Adrenal gland (tissue), 9 donors: ENCODE measurements at regions not wholly inside any gene's neighbourhood (a gene's known extent, or its start where the extent isn't known, plus 50 kb on each side); places are given as distances from the start of the nearest gene placed in this dataset.

Experiments used
- DNase-seq, 7 donors: peaks; one replicate each; pipeline ENCODE4 v3.0.0-alpha.2; 2019 to 2020
- H3K27ac ChIP-seq, 5 donors: fragments of 200-600 bp; sonication (generic) in 4 of 5; 1 replicate in 3 of 5; 2 replicates in 2 of 5; pipeline versions ENCODE4 v1.5.1 to v1.8.0; 2016 to 2020; ENCODE audit warnings: mild to moderate bottlenecking in 1 of 5
- H3K27me3 ChIP-seq: fragments of 200-600 bp; 2 replicates; pipeline ENCODE4 v1.8.0; 2021
- H3K36me3 ChIP-seq, 2 donors: fragments of 200-600 bp; replicated peaks in 1 of 2; 1 replicate in 1 of 2; 2 replicates in 1 of 2; pipeline versions ENCODE4 v1.5.1 to v1.8.0; 2018 to 2022
- H3K4me1 ChIP-seq, 2 donors: fragments of 200-600 bp; replicated peaks in 1 of 2; 1 replicate in 1 of 2; 2 replicates in 1 of 2; pipeline versions ENCODE4 v1.5.1 to v1.8.0; 2018 to 2021
- H3K4me3 ChIP-seq, 4 donors: fragments of 200-600 bp; sonication (generic) in 3 of 4; one replicate each; pipeline ENCODE4 v1.5.1; 2016 to 2018
- H3K9me3 ChIP-seq, 3 donors: fragments of 200-600 bp; sonication (generic) in 1 of 3; replicated peaks in 1 of 3; 1 replicate in 2 of 3; 2 replicates in 1 of 3; pipeline versions ENCODE4 v1.5.1 to v1.8.0; 2016 to 2021
- CTCF ChIP-seq, 6 experiments: fragments of 450-650 bp in 4 of 6; fragments of 200-600 bp in 2 of 6; sonication (generic) in 1 of 6; IDR thresholded peaks; 1 replicate in 5 of 6; 2 replicates in 1 of 6; pipeline versions ENCODE4 v1.5.1 to v1.8.0; 2016 to 2021; ENCODE audit warnings: antibody characterized with exemption in 6 of 6, mild to moderate bottlenecking in 2 of 6, moderate library complexity in 1 of 6
- POLR2A ChIP-seq, 2 donors: fragments of 450-650 bp; IDR thresholded peaks; one replicate each; pipeline ENCODE4 v1.6.1; 2017; ENCODE audit warnings: antibody characterized with exemption in 2 of 2, mild to moderate bottlenecking in 2 of 2, moderate library complexity in 1 of 2
- WGBS, 4 donors: extraction: QIAGEN DNeasy Blood & Tissue Kit in 2 of 4; methylation state at CpG; one replicate each; pipeline versions ENCODE4 v1.1.5 to v1.1.7; 2013 to 2017; 5-methylcytosine and 5-hydroxymethylcytosine counted together
- intact Hi-C, 2 donors: fragments of 100-400 bp; cut with DNase I; formaldehyde crosslinking; loops; one replicate each; pipeline versions ENCODE4 v1.14.1 to v1.15.0; 2022 to 2023
- donor health status: healthy with polysubstance abuse.
- donor health status: Bipolar disorder and iron deficiency.
- donor health status: DM: yes; HTN: yes; CAD: no.
- donor health status: DM: no; HTN: no; CAD: no.
- donor health status: DM: no; HTN: no; CAD: no.

- TF ChIP-seq POLR2A (IDR thresholded peaks at IDR 0.05), result no peak
- TF ChIP-seq CTCF (IDR thresholded peaks at IDR 0.05), result no peak
- H3K27me3 ChIP-seq, result no peaks in the 10 kb centered on the region
- intact Hi-C loops, result no loop called here
- no peaks in the 10 kb centered on the region for H3K9me3 ChIP-seq
- DNase-seq, result no peak
- no peaks in the 10 kb centered on the region for H3K36me3 ChIP-seq
- 44 to 61% (median 52%) methylated on average over 3 of the region's 3 CpGs for WGBS, 4 donors
- no peak overlapping the region for H3K27ac ChIP-seq
- no peak overlapping the region for H3K4me3 ChIP-seq
- no peaks in the 10 kb centered on the region for H3K4me1 ChIP-seq
Measured at GRCh38 chr2:34179511-34179910, 580.4 kb upstream of the FAM98A start.

GRCh38 chr2:34178482-34178881 is 579.4 kb upstream of the FAM98A start:
- Histone ChIP-seq H3K9me3 (no peaks in the 10 kb centered on the region), H3K27ac (no peak overlapping the region), H3K4me1 (no peaks in the 10 kb centered on the region), H3K4me3 (no peak overlapping the region), H3K36me3 (no peaks in the 10 kb centered on the region), H3K27me3 (no peaks in the 10 kb centered on the region)
- DNase-seq, result no peak
- intact Hi-C loops, result no loop called here
- TF ChIP-seq CTCF (IDR thresholded peaks at IDR 0.05), result no peak

GRCh38 chr2:34176693-34177092 is 577.6 kb upstream of the FAM98A start:
- TF ChIP-seq CTCF (IDR thresholded peaks at IDR 0.05) (no peak), POLR2A (IDR thresholded peaks at IDR 0.05) (no peak)
- Histone ChIP-seq H3K27me3 (no peaks in the 10 kb centered on the region), H3K4me1 (no peaks in the 10 kb centered on the region), H3K9me3 (no peaks in the 10 kb centered on the region), H3K27ac (no peak overlapping the region), H3K4me3 (no peak overlapping the region), H3K36me3 (no peaks in the 10 kb centered on the region)
- intact Hi-C loops, result no loop called here
- no peak for DNase-seq

GRCh38 chr2:34174506-34174905 is 575.4 kb upstream of the FAM98A start:
- Histone ChIP-seq H3K27ac (no peak overlapping the region), H3K27me3 (no peaks in the 10 kb centered on the region), H3K36me3 (no peaks in the 10 kb centered on the region), H3K9me3 (no peaks in the 10 kb centered on the region), H3K4me3 (no peak overlapping the region), H3K4me1 (no peaks in the 10 kb centered on the region)
- TF ChIP-seq CTCF (IDR thresholded peaks at IDR 0.05) (no peak), POLR2A (IDR thresholded peaks at IDR 0.05) (no peak)
- 45 to 64% (median 54%) methylated on average over 2 of the region's 2 CpGs for WGBS, 4 donors
- no peak for DNase-seq
- intact Hi-C loops, result no loop called here
